Transverse colon (tissue), 4 donors: ENCODE measurements at regions not wholly inside any gene's neighbourhood (a gene's known extent, or its start where the extent isn't known, plus 50 kb on each side); places are given as distances from the start of the nearest gene placed in this dataset.

Source experiments
- DNase-seq: peaks from one replicate; pipeline ENCODE4 v3.0.0-alpha.2; 2019
- H3K27ac ChIP-seq, 4 donors: fragments of 200-600 bp; sonication (generic); 2 replicates each; pipeline ENCODE4 v1.5.1; 2016 to 2018; ENCODE audit warnings: inconsistent platforms in 4 of 4
- H3K27me3 ChIP-seq: fragments of 200-600 bp; sonication (generic); 2 replicates; pipeline ENCODE4 v1.5.1; 2017; ENCODE audit warnings: inconsistent platforms
- H3K36me3 ChIP-seq, 4 donors: fragments of 200-600 bp; sonication (generic); 2 replicates each; pipeline ENCODE4 v1.5.1; 2017 to 2019; ENCODE audit warnings: inconsistent platforms in 4 of 4
- H3K4me1 ChIP-seq, 4 donors: fragments of 200-600 bp; sonication (generic); 2 replicates each; pipeline ENCODE4 v1.5.1; 2017 to 2020; ENCODE audit warnings: inconsistent platforms in 4 of 4
- H3K4me3 ChIP-seq, 4 donors: fragments of 200-600 bp; sonication (generic); 1 replicate in 1 of 4; 2 replicates in 3 of 4; pipeline versions ENCODE4 v1.5.1 to v1.6.1; 2017 to 2019; ENCODE audit warnings: inconsistent platforms in 4 of 4
- H3K9me3 ChIP-seq, 2 donors: fragments of 200-600 bp; sonication (generic); 2 replicates each; pipeline ENCODE4 v1.5.1; 2017 to 2019; ENCODE audit warnings: inconsistent platforms in 2 of 2
- EP300 ChIP-seq: sonication (generic); formaldehyde crosslinking; IDR thresholded peaks from one replicate; pipeline ENCODE4 v1.6.1; 2017; ENCODE audit warnings: antibody characterized with exemption, low read depth
- POLR2A ChIP-seq: fragments of 450-650 bp; IDR thresholded peaks from one replicate; pipeline ENCODE4 v1.6.1; 2016; ENCODE audit warnings: antibody characterized with exemption, mild to moderate bottlenecking, moderate library complexity
- POLR2AphosphoS5 ChIP-seq, 3 donors: sonication (generic); formaldehyde crosslinking; IDR thresholded peaks; one replicate each; pipeline ENCODE4 v1.6.1; 2016; ENCODE audit warnings: antibody characterized with exemption in 3 of 3
- WGBS, 2 donors: methylation state at CpG; one replicate each; pipeline ENCODE4 v1.1.5; 2018; ENCODE audit warnings: low coverage in 1 of 2; 5-methylcytosine and 5-hydroxymethylcytosine counted together
- in situ Hi-C, 4 donors: fragments of 200-750 bp; cut with MboI; loops; one replicate each; pipeline versions ENCODE4 v1.15.0 to v1.15.1; 2017; ENCODE audit warnings: low sequenced_read_pairs in 3 of 4, low pct_ligation_motif_present in 1 of 4, low pct_unique_long_range_greater_than_20kb in 1 of 4
- intact Hi-C: fragments of 100-400 bp; cut with DNase I; formaldehyde crosslinking; loops from one replicate; pipeline ENCODE4 v1.15.1; 2023; ENCODE audit warnings: low total_unique reads
- TF ChIP-seq, protein P1 (sequence below), 5 experiments: fragments of 200-600 bp in 3 of 5; fragments of 450-650 bp in 2 of 5; sonication (generic) in 3 of 5; IDR thresholded peaks; 1 replicate in 2 of 5; 2 replicates in 3 of 5; pipeline ENCODE4 v1.5.1; 2016 to 2017; ENCODE audit warnings: antibody characterized with exemption in 5 of 5, inconsistent platforms in 3 of 5, mild to moderate bottlenecking in 2 of 5, moderate library complexity in 1 of 5

DNA sequence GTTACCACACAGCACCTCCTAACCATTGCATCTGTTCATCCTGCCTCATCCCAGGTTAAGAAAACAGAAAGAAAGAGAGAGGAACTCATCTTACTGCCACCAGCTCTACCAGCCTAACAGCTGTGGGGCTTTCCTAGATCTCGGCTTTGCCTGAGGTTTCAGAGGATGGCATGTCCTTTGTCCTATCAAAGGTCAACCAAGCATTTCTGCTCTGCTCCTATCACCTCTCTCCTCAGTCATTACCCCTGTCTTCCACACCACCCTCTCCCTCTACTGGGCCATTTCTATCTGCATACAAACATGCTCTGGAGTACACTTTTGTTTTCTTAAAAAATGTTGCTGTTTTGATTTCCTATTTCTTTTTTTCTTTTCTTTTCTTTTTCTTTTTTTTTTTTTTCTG is 393.3 kb downstream of the IRS2 start:
- in situ Hi-C loops (no loop called here), intact Hi-C loops (no loop called here)
- Histone ChIP-seq H3K9me3 (no peaks in the 10 kb centered on the region), H3K27ac (no peak overlapping the region), H3K4me1 (no peaks in the 10 kb centered on the region), H3K36me3 (no peaks in the 10 kb centered on the region), H3K27me3 (no peaks in the 10 kb centered on the region), H3K4me3 (no peak overlapping the region)
- no peak for DNase-seq
- TF ChIP-seq, protein P1, sequence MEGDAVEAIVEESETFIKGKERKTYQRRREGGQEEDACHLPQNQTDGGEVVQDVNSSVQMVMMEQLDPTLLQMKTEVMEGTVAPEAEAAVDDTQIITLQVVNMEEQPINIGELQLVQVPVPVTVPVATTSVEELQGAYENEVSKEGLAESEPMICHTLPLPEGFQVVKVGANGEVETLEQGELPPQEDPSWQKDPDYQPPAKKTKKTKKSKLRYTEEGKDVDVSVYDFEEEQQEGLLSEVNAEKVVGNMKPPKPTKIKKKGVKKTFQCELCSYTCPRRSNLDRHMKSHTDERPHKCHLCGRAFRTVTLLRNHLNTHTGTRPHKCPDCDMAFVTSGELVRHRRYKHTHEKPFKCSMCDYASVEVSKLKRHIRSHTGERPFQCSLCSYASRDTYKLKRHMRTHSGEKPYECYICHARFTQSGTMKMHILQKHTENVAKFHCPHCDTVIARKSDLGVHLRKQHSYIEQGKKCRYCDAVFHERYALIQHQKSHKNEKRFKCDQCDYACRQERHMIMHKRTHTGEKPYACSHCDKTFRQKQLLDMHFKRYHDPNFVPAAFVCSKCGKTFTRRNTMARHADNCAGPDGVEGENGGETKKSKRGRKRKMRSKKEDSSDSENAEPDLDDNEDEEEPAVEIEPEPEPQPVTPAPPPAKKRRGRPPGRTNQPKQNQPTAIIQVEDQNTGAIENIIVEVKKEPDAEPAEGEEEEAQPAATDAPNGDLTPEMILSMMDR (IDR thresholded peaks at IDR 0.05), result no peak
- TF ChIP-seq POLR2AphosphoS5 (IDR thresholded peaks at IDR 0.05), result no peak
- no peak for TF ChIP-seq POLR2A
- no peak for TF ChIP-seq EP300
- WGBS, 2 donors, result 45% methylated on average over 1 of the region's 1 CpG; no CpG with 5 or more reads in 1 of the 2 donors

DNA sequence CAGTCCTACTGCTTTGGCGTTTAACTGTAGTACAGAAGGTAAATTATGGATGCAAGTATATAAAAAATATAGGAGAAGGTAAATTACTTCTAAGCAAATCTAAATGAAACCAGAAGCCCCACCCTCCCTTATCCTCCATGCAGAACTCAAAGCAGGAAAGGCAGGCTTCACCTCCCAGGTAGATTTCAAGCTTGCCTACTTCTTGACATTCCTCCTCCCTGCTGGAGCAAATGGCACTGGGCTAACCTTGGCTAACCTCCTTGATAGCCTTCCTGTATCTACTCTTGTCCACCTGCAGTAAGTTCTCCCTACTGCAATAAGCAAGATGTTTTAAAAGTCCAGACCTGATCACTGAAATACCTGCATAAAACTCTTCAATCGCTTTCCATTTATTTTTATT is 396.0 kb downstream of the IRS2 start:
- no peak overlapping the region for H3K27ac ChIP-seq
- intact Hi-C loops, result no loop called here
- no peaks in the 10 kb centered on the region for H3K4me1 ChIP-seq
- TF ChIP-seq EP300 (no peak), POLR2AphosphoS5 (IDR thresholded peaks at IDR 0.05) (no peak), POLR2A (no peak)
- TF ChIP-seq, protein P1 (IDR thresholded peaks at IDR 0.05), result no peak
- in situ Hi-C loops, result no loop called here
- no peak for DNase-seq
- H3K36me3 ChIP-seq, result no peaks in the 10 kb centered on the region
- no peaks in the 10 kb centered on the region for H3K9me3 ChIP-seq
- H3K27me3 ChIP-seq, result no peaks in the 10 kb centered on the region
- 83 to 90% methylated on average over 2 of the region's 2 CpGs for WGBS, 2 donors
- no peak overlapping the region for H3K4me3 ChIP-seq

DNA sequence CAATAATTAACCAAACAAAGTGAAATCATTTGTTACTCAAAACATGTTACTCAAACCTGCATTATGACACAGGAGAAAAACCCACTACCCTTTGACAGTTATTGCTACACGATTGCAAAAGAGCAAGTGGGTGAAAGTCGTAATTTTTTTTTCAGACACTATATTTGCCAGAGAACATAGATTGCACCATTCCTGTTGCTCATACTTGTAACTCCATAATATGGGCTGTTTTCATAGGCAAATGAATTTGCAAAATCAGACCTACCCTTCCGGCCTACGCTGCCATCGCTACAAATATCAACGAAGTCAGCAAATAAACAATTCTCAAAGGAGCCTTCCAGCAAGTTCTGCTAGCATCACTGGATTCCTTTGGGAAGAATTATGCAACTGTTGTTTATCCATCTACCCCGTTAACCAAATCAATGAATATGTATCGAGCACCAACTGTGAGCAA is 396.5 kb downstream of the IRS2 start:
- Histone ChIP-seq H3K36me3 (no peaks in the 10 kb centered on the region), H3K4me3 (no peak overlapping the region), H3K27ac (no peak overlapping the region), H3K4me1 (no peaks in the 10 kb centered on the region), H3K27me3 (no peaks in the 10 kb centered on the region), H3K9me3 (no peaks in the 10 kb centered on the region)
- intact Hi-C loops, result no loop called here
- TF ChIP-seq EP300 (no peak), POLR2AphosphoS5 (IDR thresholded peaks at IDR 0.05) (no peak), POLR2A (no peak)
- TF ChIP-seq, protein P1 (IDR thresholded peaks at IDR 0.05), result no peak
- WGBS, 2 donors, result 81 to 84% methylated on average over 8 of the region's 8 CpGs
- in situ Hi-C loops, result no loop called here
- no peak for DNase-seq

DNA sequence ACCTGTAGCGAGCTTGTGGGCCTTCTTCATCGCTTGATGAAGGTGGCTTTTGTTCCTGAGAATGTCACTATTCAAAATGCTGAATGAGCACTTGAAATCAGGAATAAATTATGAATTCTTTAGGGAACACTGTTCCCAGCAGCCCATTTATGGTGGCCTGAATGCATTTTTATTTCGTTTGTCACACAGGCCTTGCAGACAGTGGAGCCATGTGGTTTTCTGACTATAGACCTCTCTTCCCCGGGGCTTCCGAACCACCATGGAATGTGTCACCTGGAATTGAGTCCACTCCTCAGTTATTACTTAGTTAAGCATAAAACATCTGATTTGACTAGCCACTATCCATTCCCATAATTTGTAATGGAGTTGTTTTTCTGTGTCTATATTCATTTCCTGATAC is 396.9 kb downstream of the IRS2 start:
- Histone ChIP-seq H3K27ac (no peak overlapping the region), H3K4me3 (no peak overlapping the region), H3K36me3 (no peaks in the 10 kb centered on the region), H3K9me3 (no peaks in the 10 kb centered on the region), H3K4me1 (no peaks in the 10 kb centered on the region), H3K27me3 (no peaks in the 10 kb centered on the region)
- in situ Hi-C loops (no loop called here), intact Hi-C loops (no loop called here)
- no peak for DNase-seq
- no peak for TF ChIP-seq EP300
- no peak for TF ChIP-seq POLR2A
- TF ChIP-seq POLR2AphosphoS5 (IDR thresholded peaks at IDR 0.05), result no peak
- TF ChIP-seq, protein P1 (IDR thresholded peaks at IDR 0.05), result no peak
- WGBS, 2 donors, result 84% methylated on average over 5 of the region's 5 CpGs; no CpG with 5 or more reads in 1 of the 2 donors
